Testis (tissue), 2 donors: ENCODE measurements at regions not wholly inside any gene's neighbourhood (a gene's known extent, or its start where the extent isn't known, plus 50 kb on each side); places are given as distances from the start of the nearest gene placed in this dataset.

Experiments
- DNase-seq: peaks from one replicate; pipeline ENCODE4 v3.0.0-alpha.2; 2019
- H3K27ac ChIP-seq, 2 donors: fragments of 200-600 bp; sonication (generic); one replicate each; pipeline ENCODE4 v1.5.1; 2019
- H3K27me3 ChIP-seq: fragments of 200-600 bp; sonication (generic); one replicate; pipeline ENCODE4 v1.5.1; 2019
- H3K36me3 ChIP-seq: fragments of 200-600 bp; sonication (generic); one replicate; pipeline ENCODE4 v1.5.1; 2017; ENCODE audit warnings: low read depth; ENCODE audit errors: missing control alignments
- H3K4me1 ChIP-seq: fragments of 200-600 bp; sonication (generic); one replicate; pipeline ENCODE4 v1.5.1; 2019
- H3K4me3 ChIP-seq, 2 donors: fragments of 200-600 bp; sonication (generic); one replicate each; pipeline ENCODE4 v1.5.1; 2017 to 2019
- H3K9me3 ChIP-seq: fragments of 200-600 bp; sonication (generic); one replicate; pipeline ENCODE4 v1.5.1; 2017
- POLR2A ChIP-seq: fragments of 450-650 bp; IDR thresholded peaks from one replicate; pipeline ENCODE4 v1.6.1; 2017; ENCODE audit warnings: antibody characterized with exemption, mild to moderate bottlenecking, moderate library complexity
- WGBS, 2 donors: methylation state at CpG; one replicate each; pipeline ENCODE4 v1.1.5; 2018; 5-methylcytosine and 5-hydroxymethylcytosine counted together
- intact Hi-C: fragments of 100-400 bp; cut with DNase I; formaldehyde crosslinking; loops from one replicate; pipeline ENCODE4 v1.15.1; 2023; ENCODE audit warnings: low total_unique reads
- TF ChIP-seq, protein P1 (sequence below), 3 experiments: fragments of 450-650 bp in 2 of 3; fragments of 200-600 bp in 1 of 3; sonication (generic) in 1 of 3; IDR thresholded peaks; one replicate each; pipeline ENCODE4 v1.5.1; 2016 to 2019; ENCODE audit warnings: antibody characterized with exemption in 3 of 3, mild to moderate bottlenecking in 2 of 3, moderate library complexity in 1 of 3

DNA sequence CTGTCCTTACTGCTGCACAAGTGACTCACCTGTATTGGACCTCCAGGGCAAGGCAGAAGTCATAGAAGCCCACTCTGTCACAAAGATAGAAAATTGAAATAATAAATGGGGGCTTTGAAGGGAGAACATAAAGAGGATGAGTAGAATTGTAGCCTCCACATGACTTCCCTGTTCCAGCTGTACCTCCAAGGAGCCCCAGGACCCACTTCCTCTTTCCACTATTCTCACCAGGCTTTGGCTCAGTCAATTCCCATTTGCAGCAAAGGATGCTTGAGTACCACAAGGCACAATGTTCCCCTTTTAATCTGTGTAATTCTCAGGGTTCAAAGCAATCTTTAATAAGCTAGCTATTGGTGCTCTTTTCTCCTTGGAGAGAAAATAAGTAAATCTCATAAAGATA lies 512.1 kb downstream of the TOX3 start:
- intact Hi-C loops, result no loop called here
- H3K27me3 ChIP-seq, result no peaks in the 10 kb centered on the region
- no peak for DNase-seq
- no peaks in the 10 kb centered on the region for H3K36me3 ChIP-seq
- H3K4me3 ChIP-seq, result no peak overlapping the region
- no peak for TF ChIP-seq POLR2A
- TF ChIP-seq, protein P1, sequence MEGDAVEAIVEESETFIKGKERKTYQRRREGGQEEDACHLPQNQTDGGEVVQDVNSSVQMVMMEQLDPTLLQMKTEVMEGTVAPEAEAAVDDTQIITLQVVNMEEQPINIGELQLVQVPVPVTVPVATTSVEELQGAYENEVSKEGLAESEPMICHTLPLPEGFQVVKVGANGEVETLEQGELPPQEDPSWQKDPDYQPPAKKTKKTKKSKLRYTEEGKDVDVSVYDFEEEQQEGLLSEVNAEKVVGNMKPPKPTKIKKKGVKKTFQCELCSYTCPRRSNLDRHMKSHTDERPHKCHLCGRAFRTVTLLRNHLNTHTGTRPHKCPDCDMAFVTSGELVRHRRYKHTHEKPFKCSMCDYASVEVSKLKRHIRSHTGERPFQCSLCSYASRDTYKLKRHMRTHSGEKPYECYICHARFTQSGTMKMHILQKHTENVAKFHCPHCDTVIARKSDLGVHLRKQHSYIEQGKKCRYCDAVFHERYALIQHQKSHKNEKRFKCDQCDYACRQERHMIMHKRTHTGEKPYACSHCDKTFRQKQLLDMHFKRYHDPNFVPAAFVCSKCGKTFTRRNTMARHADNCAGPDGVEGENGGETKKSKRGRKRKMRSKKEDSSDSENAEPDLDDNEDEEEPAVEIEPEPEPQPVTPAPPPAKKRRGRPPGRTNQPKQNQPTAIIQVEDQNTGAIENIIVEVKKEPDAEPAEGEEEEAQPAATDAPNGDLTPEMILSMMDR (IDR thresholded peaks at IDR 0.05), result no peak
- H3K4me1 ChIP-seq, result no peaks in the 10 kb centered on the region
- H3K9me3 ChIP-seq, result no peaks in the 10 kb centered on the region
- no peak overlapping the region for H3K27ac ChIP-seq

DNA sequence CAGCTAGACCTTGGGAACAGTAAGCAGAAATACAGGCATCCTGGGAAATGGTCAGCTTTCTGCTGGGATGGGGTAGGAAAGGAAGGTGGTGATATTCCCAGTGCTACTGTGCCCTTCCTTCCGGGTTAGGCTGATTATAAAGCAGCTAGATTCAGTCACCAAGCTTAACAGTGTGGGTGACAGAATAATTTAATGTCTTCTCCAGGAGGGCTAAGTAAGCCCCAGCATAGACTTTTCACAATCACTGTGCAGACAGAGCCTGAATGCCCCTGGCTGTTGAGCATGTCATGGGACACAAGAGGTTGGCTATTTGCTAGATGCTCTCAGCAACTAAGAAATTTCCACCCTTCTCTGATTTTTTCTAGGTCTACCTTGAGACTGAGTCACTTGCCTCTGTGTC lies 513.0 kb downstream of the TOX3 start:
- H3K27me3 ChIP-seq, result no peaks in the 10 kb centered on the region
- H3K27ac ChIP-seq, result no peak overlapping the region
- H3K4me1 ChIP-seq, result no peaks in the 10 kb centered on the region
- H3K4me3 ChIP-seq, result no peak overlapping the region
- intact Hi-C loops, result no loop called here
- TF ChIP-seq, protein P1 (IDR thresholded peaks at IDR 0.05), result no peak
- no peak for TF ChIP-seq POLR2A
- DNase-seq, result no peak
- WGBS, 2 donors, result 73 to 75% methylated on average over 1 of the region's 1 CpG
- no peaks in the 10 kb centered on the region for H3K9me3 ChIP-seq
- no peaks in the 10 kb centered on the region for H3K36me3 ChIP-seq

DNA sequence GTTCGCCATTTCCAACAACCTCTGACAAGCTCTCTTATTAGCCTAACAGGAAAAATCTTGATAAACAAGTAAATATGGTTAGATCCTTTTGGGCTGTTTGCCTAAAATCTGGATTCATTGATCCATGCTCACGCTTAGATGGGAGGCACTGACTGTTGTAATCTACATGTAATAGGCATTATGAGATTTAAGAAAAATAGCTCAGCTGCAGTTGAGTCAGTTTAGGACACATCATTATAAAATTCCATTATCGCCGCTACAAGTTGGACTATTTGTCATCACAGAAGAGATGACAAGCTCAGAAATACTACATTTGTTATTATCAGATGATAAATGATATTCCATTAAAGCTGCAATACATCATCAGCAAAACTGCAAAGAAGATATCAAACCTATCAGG lies 524.0 kb downstream of the TOX3 start:
- Histone ChIP-seq H3K36me3 (no peaks in the 10 kb centered on the region), H3K4me1 (no peaks in the 10 kb centered on the region), H3K4me3 (no peak overlapping the region), H3K27me3 (no peaks in the 10 kb centered on the region), H3K27ac (no peak overlapping the region), H3K9me3 (no peaks in the 10 kb centered on the region)
- TF ChIP-seq POLR2A, result no peak
- TF ChIP-seq, protein P1 (IDR thresholded peaks at IDR 0.05), result no peak
- DNase-seq, result no peak
- WGBS, 2 donors, result 78 to 81% methylated on average over 4 of the region's 4 CpGs
- intact Hi-C loops, result no loop called here

DNA sequence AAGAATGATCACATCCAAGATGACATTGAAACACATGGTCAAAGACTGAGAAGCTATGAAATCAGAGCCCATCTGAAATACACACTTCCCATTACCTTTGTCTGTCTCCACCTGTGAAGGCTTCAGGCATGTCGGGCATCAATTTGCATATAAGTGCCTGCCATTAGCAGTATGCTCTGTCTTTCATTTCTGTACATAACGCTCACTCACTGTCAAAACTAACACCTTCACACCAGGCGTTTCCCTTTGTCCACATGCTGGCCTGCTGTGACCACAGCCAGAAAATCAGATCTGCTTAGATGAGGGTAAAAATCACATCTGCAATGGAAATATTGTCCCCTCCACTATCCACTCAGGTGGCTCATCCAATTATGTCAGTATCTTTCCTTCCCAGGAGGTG lies 524.8 kb downstream of the TOX3 start:
- TF ChIP-seq POLR2A, result no peak
- TF ChIP-seq, protein P1 (IDR thresholded peaks at IDR 0.05), result no peak
- H3K27me3 ChIP-seq, result no peaks in the 10 kb centered on the region
- 87 to 91% methylated on average over 3 of the region's 3 CpGs for WGBS, 2 donors
- no peaks in the 10 kb centered on the region for H3K9me3 ChIP-seq
- H3K4me3 ChIP-seq, result no peak overlapping the region
- H3K36me3 ChIP-seq, result no peaks in the 10 kb centered on the region
- no peak for DNase-seq
- no peaks in the 10 kb centered on the region for H3K4me1 ChIP-seq
- no peak overlapping the region for H3K27ac ChIP-seq
- intact Hi-C loops, result no loop called here

DNA sequence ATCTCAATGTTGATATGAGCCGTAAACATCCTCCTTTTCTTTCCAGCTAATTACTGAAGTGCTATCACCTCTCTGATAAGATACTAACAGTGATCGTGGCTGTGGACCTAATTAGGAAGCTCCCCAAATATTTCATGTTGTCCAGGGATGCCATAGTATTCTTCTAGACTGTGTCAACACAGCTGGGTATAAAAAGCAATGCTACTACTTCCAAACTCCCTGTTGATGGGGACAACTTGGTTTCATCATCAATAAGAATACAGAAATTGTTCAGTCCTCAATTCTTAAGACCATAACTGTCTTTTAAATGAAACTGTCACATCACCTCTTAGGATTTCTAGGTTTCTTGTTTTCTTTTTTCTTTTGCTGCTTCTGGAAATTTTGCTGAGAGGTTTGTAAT lies 530.6 kb downstream of the TOX3 start:
- no peak overlapping the region for H3K4me3 ChIP-seq
- DNase-seq, result no peak
- no peaks in the 10 kb centered on the region for H3K9me3 ChIP-seq
- H3K4me1 ChIP-seq, result no peaks in the 10 kb centered on the region
- H3K27me3 ChIP-seq, result no peaks in the 10 kb centered on the region
- TF ChIP-seq, protein P1 (IDR thresholded peaks at IDR 0.05), result no peak
- no peak for TF ChIP-seq POLR2A
- no peaks in the 10 kb centered on the region for H3K36me3 ChIP-seq
- intact Hi-C loops, result no loop called here
- no peak overlapping the region for H3K27ac ChIP-seq
- 62 to 69% methylated on average over 2 of the region's 2 CpGs for WGBS, 2 donors
